ENCODE measurements at regions not wholly inside any gene's neighbourhood (a gene's known extent, or its start where the extent isn't known, plus 50 kb on each side); places are given as distances from the start of the nearest gene placed in this dataset.
"Not testable (repeated sequence)": the region's sequence is repeated elsewhere in the genome, so short reads cannot be mapped to it uniquely, and the experiment has no call there.

GRCh38 chr10:8173243-8173865 lies 118.9 kb downstream of the GATA3 start:
- DNase-seq (ENCODE audit: low spot score), result no peak

- DNase-seq (ENCODE audit: low spot score), result no peak
Measured at GRCh38 chr10:8173866-8174243, 119.4 kb downstream of the GATA3 start.

- no peak for DNase-seq (ENCODE audit: low spot score)
Measured at GRCh38 chr10:8174762-8175161, 120.3 kb downstream of the GATA3 start.

- not testable (repeated sequence) for DNase-seq (ENCODE audit: low spot score)
Measured at GRCh38 chr10:8177526-8177925, 123.0 kb downstream of the GATA3 start.

- not testable (repeated sequence) for DNase-seq (ENCODE audit: low spot score)
Measured at GRCh38 chr10:8179773-8180172, 125.3 kb downstream of the GATA3 start.

GRCh38 chr10:8180360-8181109 lies 126.0 kb downstream of the GATA3 start:
- DNase-seq (ENCODE audit: low spot score), result no peak

- no peak for DNase-seq (ENCODE audit: low spot score)
Measured at GRCh38 chr10:8181496-8182157, 127.1 kb downstream of the GATA3 start.

GRCh38 chr10:8182806-8183205 lies 128.3 kb downstream of the GATA3 start:
- DNase-seq (ENCODE audit: low spot score), result no peak

- DNase-seq (ENCODE audit: low spot score), result no peak
Measured at GRCh38 chr10:8183241-8183704, 128.8 kb downstream of the GATA3 start.

- no peak for DNase-seq (ENCODE audit: low spot score)
Measured at GRCh38 chr10:8187171-8187666, 132.7 kb downstream of the GATA3 start.

GRCh38 chr10:8189458-8189857 lies 135.0 kb downstream of the GATA3 start:
- DNase-seq (ENCODE audit: low spot score), result no peak

- DNase-seq (ENCODE audit: low spot score), result no peak
Measured at GRCh38 chr10:8192301-8192700, 137.8 kb downstream of the GATA3 start.

- DNase-seq (ENCODE audit: low spot score), result no peak
Measured at GRCh38 chr10:8193546-8193945, 139.1 kb downstream of the GATA3 start.

- DNase-seq (ENCODE audit: low spot score), result no peak
Measured at GRCh38 chr10:8194050-8194449, 139.6 kb downstream of the GATA3 start.

GRCh38 chr10:8206882-8207281 lies 152.4 kb downstream of the GATA3 start:
- DNase-seq (ENCODE audit: low spot score), result no peak

- DNase-seq (ENCODE audit: low spot score), result no peak
Measured at GRCh38 chr10:8211631-8212030, 157.1 kb downstream of the GATA3 start.

- DNase-seq (ENCODE audit: low spot score), result no peak
Measured at GRCh38 chr10:8213735-8214134, 159.2 kb downstream of the GATA3 start.

- DNase-seq (ENCODE audit: low spot score), result no peak
Measured at GRCh38 chr10:8214587-8214986, 160.1 kb downstream of the GATA3 start.

GRCh38 chr10:8216893-8217292 lies 162.4 kb downstream of the GATA3 start:
- DNase-seq (ENCODE audit: low spot score), result no peak

- no peak for DNase-seq (ENCODE audit: low spot score)
Measured at GRCh38 chr10:8221451-8221850, 167.0 kb downstream of the GATA3 start.

GRCh38 chr10:8224591-8224990 lies 170.1 kb downstream of the GATA3 start:
- no peak for DNase-seq (ENCODE audit: low spot score)

- no peak for DNase-seq (ENCODE audit: low spot score)
Measured at GRCh38 chr10:8225187-8225586, 170.7 kb downstream of the GATA3 start.

- DNase-seq (ENCODE audit: low spot score), result no peak
Measured at GRCh38 chr10:8227246-8227645, 172.8 kb downstream of the GATA3 start.

All from AG20443 (cell line).